NK-92 treated with Interleukin-12 subunit alpha and Interleukin-12 subunit beta, amount 100 ng/mL, for 24 hours (cell line): ENCODE measurements at regions not wholly inside any gene's neighbourhood (a gene's known extent, or its start where the extent isn't known, plus 50 kb on each side); places are given as distances from the start of the nearest gene placed in this dataset.

Experiments
- DNase-seq: peaks from one replicate; lab custom pipeline; 2025; lab: John Stamatoyannopoulos, UW

DNA sequence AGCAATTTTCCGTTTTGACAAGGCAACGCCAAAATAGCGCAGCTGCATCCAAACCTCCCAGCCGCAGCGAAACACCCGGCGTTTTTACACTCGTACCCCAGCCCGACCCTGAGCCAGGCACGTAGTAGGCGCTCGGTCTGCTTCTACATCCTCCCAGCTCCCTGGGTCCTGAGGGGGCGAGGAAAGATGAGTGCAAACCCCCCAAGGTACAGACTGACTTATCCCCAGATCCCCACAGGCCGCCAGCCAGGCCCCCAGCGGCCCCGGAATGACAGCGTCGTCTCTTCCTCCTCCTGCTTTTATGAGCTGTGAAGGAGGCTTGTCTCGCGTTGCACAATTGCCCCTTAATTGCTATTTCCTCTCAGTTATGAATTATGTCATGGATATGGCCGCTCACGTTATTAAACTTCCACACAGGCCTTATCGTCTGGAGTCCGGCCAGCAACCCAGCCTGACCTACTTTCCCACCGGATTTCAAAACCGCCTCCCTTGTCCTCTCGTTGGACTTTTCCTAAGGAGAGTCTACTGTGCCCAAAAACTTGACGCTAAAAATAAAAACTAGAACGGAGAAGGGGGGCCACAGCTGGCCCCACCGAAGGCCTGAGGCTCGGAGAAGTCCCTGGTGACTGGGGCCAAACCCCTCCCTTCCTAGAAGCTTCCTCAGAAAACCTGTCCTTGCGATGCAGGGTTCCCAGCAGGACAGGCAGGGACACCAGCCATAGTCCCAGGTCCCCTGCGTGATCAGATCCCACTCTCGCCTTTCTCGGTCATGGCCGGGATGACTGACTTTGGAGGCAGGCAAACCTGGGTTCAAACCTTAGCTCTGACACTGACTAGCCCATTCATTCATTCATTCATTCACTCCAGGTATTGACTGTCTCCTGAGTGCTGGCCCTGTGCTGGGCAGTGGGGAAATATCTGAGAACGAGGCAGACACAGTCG is 130.9 kb upstream of the PTPN1 start:
- no peak for DNase-seq

DNA sequence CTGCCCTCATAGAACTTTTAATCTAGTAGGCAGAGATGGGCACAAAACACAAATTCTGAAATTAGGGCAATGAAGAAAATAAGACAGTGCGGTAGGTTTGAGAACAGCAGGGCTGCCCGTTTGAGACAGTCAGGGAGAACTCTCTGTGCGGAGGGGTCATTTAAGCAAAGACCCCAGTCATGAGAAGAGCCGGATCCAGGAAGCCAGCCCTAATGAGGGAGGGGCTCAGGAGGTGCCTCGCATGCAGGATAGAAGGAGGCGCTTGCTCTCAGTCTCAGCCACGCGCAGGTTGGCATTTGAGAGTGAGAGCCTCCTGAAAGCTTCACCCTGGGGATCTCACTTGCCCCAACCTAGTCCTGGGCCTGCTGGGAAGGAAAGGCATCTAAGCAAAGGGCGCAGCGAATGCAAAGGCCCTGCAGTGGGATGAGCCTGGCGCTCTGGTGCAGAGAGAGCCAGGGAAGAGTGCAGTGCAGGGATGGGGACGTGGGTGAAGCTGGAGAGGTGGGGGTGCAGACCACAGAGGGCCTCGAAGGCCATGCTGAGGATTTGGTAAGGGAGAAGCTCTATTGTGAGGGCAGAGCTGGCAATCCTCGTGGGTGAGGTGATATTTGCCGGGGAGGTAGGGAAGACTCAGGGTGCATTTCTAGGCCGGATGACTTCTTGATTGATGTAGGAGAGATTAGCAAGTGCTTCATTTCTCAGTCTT is 130.0 kb upstream of the PTPN1 start:
- no peak for DNase-seq

DNA sequence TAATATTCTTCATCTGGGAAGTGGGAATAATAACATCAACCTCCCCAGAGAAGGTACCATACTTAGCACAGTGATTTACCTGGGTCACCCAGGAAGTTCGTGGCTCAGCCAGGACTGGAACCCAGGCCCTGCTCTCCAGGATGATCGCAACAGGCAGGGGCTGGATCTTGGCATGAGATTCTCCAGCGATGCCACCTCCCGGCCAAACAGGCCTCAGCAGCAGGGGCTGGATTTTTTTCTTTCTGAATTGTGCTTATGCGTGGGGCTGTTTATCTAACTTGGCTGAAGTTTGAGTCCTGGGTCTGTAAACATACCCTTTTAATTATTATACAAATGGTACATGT is 129.5 kb upstream of the PTPN1 start:
- DNase-seq, result no peak

DNA sequence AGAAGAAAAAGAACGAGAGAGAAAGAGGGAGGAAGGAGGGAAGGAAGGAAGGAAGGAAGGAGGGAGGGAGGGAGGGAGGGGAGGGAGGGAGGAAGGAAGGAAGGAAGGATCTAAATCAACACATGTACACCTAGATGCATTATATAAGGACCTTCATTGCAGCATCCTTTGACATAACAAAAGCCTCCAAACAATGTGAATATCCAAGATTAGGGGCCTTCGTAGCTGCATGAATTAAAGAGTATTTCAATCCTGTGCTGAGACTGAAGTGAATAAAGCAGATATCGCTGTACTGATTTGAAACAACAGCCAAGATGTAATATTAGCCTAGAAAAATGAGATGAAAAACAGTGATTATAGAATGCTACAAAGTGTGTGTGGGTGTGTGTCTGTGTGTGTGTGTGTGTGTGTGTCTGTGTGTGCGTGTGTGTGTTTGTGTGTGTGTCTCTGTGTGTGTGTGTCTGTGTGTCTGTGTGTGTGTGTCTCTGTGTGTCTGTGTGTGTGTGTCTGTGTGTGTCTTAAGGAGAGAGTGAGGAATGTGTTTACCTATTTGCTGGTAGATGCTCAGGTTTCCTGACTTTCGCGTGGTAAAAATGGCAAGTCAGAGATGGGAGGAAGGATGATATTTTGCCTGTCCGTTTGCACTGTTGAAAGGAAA is 129.0 kb upstream of the PTPN1 start:
- no peak for DNase-seq

DNA sequence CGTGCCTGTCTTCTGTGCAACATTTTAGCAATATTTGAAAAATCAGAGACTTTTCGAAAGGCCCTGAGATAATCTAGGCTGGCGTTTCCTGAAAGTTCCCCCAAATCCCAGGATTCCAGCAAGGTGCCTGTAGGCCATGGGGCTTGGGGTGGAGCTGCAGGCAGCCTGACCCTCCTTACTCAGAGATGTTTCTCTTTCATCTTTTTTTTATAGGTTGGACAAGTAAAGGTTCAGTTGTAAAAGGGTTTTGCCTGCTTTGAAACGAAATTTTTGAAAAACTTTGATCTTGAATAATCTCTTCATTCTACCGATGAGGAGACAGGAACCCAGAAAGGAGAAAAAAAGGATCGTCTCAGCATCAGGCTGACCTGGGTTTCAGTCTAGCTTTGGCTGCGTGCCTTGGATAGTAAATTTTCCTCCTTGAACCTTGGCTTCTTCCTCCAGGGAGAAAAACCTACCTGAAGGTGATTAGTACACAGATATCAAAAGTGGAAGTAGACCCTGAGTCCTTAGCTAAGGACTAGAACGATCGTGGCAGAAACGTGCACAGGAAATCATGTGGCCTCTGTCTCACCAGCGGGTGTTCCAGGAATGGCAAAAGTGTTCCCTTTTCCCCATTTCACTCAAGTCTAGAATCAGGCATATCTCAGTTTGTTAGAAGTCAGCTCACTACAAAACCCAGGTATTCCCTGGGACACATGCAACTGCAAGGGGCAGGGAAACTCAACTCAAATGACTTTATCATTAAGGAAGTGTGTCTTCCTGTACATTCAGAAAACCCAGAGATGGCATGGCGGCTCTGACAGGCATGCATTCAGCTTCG is 128.2 kb upstream of the PTPN1 start:
- DNase-seq, result no peak

DNA sequence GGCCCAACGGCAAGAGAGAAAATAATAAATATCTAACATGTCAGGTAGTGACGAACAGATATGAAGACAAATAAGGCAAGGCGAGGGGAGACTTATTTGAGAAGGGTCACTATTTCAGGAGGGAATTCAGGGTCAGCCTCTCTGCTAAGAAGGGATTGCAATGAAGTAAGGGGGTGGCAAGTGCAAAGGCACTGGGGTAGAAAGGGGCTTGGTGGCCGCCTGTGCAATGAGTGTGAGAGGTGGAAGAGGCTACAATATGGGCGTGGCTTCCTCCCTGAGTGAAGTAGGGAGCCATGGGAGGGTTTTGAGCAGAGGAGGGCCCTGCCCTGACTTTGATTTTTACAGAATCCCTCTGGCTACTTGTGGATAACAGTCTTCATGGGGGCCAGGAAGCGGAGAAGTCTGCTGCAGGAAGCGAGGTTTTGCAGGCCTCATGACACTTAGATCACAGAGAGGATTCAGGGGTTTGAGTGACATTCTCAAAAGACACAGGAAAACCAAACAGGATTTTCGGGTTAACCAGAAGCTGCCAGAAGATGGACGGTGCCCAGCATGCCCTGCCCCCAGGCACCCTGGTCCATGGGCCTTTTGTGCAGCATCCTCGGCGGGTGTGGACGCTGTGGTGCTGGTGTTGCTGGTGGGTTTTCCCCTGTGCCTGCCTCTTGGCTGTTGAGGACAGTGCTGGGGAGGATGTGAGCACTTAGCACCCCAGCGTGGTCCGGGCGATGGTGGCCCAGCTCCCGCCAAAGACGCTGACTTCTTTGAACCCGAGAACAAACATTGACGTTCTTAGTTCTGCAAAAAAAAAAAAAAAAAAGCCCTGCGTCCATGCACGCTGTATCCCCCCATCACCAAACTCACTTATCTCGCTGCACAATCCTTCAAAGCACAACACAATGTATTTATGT is 124.2 kb upstream of the PTPN1 start:
- DNase-seq, result peak; percentile 96

DNA sequence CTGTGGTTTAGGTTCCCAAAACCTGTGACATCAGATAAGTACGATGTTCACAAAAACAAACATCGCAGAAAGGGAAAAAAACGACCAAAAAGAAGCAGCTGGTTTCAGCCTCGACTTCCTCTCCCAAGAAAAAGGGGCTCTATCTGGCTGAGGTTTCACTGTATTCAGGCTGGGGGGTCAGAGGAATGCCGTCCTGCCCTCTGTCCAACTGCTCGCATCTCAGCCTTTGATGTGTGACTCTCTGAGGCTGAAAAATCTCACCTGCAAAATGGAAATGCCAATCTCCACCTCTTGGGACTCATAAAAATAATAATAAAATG is 123.6 kb upstream of the PTPN1 start:
- DNase-seq, result no peak

DNA sequence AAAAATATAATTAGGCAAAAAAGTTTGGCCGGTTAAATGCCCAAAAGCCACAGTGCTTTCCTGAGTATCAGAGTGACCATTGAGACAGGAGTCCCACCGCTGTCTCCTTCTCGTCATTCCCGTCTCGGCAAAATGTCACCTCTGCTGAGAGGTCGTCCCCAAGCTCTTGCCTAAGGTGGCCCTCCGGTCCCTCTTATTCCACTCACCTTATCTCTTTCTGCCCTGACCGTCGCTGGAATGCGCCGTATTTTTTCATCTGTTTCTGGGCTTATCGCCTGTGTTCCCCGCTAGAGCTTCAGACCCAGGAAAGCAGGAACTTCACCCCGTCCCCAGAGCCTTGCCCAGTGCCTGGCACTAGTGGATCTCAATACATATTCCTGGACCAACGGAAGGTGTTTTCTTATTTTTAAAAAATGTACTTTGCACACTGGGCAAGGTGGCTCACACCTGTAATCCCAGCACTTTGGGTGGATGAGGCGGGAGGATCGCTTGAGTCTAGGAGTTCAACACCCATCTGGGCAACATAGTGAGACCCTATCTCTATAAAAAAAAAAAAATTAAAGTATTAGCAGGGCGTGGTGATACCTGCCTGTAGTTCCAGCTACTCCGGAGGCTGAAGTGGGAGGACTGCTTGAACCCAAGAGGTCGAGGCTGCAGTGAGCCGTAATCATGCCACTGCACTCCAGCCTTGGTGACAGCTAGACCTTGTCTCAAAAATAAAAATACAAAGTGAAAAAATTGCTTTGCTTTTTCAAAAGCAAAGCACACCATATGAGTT is 122.8 kb upstream of the PTPN1 start:
- DNase-seq, result no peak

DNA sequence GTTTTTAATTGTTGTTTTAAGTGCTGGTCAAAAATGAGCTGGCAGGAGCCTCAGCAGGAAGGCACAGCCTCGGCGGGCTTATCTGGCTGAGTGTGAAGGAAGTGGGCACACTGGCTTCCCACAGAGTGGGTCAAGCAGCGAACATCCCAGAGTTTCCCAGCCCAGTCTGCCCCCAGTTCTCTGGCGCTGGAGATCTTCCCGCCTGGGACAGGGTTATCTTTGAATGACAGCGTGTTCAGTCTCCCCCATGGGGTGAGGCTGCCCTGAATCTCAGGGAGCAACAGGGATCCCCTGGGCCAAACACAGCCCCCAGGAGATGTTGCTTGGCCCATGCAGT is 122.2 kb upstream of the PTPN1 start:
- DNase-seq, result no peak

DNA sequence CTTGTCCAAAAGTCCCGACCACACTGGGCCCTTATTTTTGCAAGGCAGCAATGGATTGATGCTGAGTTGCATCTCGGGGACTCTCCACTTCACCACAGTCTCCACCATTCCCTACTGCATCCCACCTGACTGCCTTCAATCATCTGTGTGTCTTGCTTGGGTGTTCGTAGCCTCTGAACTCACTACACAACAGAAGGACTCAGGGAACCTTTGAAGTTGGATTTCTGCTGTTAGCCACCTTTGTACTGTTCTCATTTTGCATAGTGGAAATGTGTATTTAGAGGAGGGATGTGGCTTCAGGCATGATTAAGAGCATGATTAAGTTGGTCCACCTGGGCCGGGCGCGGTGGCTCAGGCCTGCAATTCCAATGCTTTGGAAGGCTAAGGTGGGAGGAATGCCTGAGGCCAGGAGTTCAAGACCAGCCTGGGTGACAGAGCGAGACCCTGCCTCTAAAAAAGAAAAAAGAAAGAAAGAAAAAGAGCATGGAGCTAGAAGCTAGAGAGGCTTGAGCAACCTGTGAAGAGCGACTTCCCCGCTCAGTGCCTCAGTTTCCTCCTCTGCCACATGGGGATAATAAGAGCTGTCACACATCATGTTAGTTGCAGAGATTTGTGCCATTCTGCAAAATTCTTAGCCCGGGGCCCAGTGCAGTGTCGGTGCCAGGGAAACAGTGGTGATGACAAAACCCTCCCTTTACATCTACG is 121.3 kb upstream of the PTPN1 start:
- no peak for DNase-seq

DNA sequence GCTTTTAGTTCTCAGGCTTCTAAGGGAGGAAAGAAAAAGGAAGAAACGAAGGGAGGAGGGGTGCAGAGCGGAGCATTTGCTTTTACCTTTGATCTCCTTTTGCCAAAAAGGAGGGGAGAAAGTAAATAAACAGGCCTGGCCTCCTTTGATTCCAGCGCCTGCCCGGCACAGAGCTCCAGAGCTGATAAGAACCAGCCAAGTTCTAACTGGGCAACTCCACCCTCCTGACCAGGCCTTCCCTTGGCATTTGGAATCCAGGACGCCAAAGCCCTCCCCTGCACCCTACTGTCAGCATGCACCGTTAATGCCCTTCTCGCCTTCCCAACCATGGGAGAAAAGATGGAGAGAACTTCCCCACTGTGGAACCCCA is 120.8 kb upstream of the PTPN1 start:
- DNase-seq, result no peak

DNA sequence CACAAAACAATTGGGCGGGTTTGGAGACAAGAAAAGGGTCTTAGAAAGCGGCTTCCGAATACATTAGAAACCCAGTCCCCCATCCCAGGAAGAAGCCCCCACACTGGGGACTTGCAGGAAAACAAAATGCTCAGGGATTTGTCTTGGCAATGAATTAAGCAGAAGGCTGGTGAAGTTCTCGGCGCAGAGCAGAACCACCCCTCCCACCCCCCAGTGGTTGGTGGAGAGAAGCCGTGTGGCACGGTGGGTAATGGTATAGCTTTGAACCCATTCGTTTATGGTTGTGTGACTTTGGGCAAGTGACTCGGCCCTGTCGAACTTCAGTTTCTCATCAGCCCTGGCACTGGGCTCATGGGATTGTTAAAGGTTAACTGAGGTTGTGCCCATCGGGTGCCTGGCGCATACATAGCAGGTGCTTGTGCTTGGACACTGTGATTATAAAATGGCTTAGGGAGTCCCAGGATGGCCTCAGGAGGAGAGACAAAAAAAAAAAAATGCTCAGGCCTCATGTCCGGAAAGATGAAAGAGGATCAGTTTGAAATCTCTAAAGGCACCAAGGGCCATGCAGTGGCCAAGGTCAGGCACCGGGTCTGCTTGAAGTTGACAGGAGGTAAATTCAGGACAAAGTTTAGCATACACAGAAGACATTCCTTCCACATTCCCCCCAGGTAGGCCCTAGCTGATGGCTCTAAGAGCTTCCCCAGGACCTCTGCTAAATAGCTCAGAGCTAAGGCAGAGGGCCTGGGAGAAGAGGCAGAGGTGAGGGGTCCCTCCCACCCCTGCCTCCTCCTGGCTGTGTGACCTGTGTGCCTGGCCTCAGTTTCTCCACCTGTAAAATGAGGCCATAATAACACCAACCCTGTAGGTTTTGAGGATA is 120.1 kb upstream of the PTPN1 start:
- DNase-seq, result no peak

DNA sequence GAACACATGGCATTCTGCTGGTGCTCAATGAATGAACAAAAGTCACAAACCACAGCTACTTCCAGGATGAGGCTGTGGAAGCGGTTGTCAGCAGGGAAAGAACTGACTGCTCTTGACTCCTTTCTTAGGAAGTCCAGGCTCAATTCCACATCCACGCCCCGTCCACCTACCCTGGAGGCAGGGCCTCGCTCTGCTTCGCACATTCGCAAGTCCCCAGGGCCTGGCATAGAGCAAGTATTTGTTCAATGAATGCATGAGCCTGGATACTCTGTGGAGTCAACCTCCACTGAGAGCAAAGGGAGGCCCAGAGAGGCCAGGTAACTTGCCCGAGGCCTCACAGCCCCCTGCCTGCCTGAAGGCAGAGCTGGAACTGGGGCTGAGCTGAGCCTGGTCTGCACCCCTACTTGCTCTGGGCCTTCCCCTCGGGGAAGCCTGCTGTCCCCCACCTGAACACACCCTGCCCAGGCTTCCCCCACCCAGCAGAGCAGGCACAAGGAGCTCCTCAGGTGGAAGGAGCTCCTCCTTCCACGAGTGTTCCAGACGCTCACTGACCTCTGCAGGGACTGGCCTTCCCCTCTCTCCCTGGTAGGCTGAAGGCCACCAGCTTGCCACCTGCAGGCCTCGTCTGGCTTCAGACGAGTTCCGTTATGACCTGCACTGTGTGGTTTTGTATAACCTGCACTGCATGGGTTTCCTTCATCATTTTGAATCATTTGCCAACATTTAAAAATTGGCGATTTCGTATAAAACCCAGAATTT is 119.3 kb upstream of the PTPN1 start:
- no peak for DNase-seq

DNA sequence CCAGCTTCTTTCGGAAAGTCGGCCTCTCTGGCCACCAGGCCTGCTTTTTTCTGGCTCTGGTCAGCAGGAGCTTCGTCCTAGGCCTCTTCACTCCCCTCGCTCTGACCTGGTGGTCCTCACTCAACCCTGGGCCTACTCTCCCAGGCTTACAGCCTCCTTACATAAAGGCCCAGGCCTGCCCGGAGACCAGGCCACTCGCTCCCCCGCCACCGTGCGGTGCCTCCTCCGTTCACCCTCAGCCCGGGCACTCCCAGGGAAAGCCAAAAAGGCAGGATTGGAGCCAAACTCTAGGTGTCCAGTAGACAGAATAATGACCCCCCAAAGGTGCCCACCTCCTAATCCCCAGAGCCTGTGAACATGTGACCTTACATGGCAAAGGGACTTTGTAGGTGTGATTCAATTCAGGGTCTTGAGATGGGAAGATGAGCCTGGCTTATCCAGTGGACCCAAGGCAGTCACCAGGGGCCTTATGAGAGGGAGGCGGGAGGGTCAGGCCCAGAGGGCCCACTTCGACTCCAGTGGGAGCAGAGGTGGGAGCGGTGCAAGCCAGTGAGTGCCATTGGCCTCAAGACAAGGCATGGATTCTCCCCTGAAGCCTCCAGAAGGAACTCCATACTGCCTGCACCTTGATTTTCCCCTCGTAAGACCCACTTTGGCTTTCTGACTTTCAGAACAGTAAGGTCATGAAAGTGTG is 118.6 kb upstream of the PTPN1 start:
- DNase-seq, result no peak

DNA sequence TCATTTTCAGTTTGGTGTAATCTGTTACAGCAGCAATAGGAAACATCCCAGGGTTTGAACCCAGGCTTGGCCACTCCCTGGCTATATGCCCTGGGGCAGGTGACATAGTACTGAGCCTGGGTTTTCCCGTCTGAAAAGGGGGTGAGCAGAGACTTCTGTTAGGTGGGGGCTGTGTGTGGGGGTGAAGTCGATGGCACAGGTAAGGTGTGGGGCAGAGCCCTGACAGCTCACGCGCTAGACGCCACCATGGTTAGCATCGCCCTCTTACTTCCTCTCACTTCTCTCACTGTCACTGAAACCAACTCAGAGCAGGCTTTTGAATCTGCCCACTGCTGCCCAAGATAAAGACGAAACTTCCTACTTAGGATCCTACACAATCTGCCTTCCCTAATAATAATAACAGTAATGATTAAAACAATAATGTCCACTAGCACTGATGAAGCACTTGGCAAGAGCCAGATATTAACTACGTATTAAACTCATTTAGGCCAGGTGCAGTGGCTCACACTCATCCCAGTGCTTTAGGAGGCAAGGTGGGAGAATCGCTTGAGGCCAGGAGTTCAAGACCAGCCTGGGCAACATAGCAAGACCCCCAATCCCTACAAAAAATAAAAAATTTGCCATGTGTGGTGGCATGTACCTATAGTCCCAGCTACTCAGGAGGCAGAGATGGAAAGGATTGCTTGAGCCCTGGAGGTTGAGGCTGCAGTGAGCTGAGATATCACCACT is 117.9 kb upstream of the PTPN1 start:
- peak; percentile 19 for DNase-seq

DNA sequence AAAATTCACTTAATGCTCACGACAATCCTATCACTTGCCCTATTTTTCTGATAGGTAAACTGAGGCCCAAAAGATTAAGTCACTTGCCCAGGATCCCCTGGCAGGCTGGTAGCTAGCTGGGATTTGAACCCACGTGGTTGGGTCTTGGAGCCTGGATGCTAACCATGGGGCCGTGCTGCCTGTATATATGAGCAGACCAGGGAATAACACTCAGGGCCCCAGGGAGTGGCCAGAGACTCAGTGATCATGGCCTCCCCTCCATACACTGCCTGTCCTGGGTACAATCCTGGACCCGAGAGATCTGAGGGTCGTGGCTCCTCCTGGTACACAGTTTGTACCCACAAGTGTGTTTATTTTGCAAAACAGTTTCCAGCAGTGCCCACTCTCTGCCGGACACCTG is 116.9 kb upstream of the PTPN1 start:
- DNase-seq, result no peak

DNA sequence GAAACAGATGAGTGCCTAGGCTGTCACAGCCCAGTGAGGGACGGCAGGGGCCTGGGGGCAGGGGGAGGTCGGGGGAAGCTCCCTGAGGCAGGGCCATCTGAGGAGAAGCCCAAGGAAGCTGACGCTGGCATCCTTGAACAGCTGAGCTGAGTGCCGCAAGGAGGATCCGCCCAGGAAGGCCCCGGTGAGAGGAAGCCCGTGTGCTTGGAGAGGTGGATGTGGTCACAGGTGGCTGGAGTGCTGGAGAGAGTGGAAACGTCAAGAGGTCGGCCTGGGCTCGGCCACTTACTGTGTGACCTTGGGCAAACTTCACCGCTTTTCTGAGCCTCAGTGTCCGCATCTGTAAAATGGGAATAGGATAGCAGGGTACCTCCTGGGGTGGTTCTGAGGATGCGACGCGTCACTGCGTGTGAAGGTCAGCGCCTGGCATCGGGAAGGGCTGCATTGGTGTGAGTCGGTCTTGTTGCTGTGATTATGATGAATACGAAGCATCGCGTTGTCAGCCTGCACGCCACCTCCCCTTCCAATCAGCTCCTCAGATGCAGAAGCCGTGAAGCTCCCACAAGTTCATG is 116.1 kb upstream of the PTPN1 start:
- no peak for DNase-seq
